ENCODE measurements at regions not wholly inside any gene's neighbourhood (a gene's known extent, or its start where the extent isn't known, plus 50 kb on each side); places are given as distances from the start of the nearest gene placed in this dataset.
"Not testable (repeated sequence)": the region's sequence is repeated elsewhere in the genome, so short reads cannot be mapped to it uniquely, and the experiment has no call there.

GRCh38 chr17:37859451-37859850 is 64.8 kb upstream of the TBC1D3K start:
- DNase-seq, result no peak

DNA sequence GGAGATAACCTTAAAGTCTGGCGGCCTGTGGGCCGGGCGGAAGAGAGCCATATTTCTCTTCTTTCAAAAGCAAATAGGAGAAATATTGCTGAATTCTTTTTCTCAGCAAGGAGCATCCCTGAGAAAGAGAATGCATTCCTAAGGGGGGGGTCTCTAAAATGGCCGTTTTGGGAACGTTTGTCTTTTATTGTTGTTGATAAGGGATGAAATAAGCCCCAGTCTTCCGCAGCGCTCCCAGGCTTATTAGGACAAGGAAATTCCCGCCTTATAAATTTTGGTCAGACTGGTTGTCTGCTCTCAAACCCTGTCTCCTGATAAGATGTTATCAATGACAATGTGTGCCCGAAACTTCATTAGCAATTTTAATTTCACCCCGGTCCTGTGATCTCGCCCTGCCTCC is 65.8 kb upstream of the TBC1D3K start:
- DNase-seq, result not testable (repeated sequence)

DNA sequence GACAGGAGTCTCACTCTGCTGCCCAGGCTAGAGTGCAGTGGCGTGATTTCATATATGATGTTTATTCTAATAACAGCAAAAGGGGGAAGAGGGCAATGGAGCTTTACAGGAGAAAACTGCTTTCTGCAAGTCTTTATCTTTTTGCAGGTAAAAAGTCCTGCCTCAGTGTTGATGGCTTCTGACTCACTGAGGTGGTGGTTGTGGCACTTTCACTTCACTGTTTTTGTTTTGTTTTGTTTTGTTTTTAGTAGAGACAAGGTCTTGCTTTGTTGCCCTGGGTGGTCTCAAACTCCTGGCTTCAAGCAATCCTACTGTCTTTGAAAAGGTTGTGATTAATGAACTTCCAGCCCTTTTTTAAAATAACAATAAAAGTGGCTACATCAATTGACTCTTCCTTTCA is 68.0 kb upstream of the TBC1D3K start:
- DNase-seq, result no peak

DNA sequence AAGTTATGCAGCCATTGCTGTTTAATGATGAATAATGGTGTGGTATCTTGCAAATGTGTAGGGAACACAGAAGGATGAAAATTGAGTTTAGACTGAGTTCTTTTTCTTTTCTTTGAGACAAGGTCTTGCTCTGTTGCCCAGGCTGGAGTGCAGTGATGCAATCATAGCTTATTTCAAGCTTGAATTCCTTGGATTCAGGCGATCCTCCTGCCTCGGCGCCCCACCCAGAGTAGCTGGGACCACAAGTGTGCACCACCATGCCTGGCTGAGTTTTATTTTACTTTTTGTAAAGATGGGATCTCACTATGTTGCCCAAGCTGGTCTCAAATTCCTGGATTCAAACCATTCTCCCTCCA is 74.6 kb upstream of the TBC1D3K start:
- no peak for DNase-seq

GRCh38 chr17:37848690-37849616 is 75.3 kb upstream of the TBC1D3K start:
- DNase-seq, result no peak

DNA sequence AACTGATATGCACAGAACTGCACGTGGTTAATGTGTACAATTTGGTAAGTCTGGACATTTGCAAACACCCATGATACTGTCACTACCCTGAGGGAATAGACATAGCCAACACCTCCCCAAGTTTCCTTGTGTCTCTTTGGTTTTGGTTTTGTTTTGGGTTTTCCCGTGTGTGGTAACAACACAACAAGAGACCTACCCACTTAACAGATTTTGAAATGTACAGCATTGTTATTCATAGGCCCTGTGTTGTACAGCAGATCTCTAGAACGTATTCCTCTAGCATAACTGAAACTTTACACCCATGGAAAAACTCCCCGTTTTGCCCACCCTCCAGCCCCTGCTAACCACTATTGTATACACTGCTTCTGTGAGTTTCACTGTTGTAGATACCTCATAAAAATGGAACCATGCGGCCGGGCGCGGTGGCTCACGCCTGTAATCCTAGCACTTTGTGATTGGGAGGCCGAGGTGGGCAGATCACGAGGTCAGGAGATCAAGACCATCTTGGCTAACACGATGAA is 76.3 kb upstream of the TBC1D3K start:
- no peak for DNase-seq

DNA sequence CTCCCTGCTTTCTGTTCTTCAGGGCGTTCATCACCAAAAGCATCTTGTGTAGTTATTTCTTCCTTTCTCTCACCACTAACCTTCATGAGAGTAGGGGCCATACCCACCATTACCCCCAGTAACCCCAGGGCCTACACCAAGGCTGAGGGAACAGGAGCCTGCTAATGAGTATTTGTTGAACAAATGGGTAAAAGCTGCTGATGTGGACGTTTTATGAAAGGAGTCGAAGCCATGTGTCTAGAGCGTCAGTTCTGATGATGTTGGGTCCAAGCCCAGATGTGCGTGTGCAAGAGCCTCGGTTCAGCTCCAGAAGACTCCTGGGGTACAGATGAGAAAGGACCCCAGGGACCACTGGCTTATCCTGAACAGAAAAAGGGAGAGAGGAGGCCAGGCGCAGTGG is 77.1 kb upstream of the TBC1D3K start:
- no peak for DNase-seq

GRCh38 chr17:37844977-37845293 is 79.3 kb upstream of the TBC1D3K start:
- DNase-seq, result no peak

- no peak for DNase-seq
These were observed 79.8 kb upstream of the TBC1D3K start for GRCh38 chr17:37844158-37844976.

GRCh38 chr17:37842401-37842800 is 81.8 kb upstream of the TBC1D3K start:
- no peak for DNase-seq

DNA sequence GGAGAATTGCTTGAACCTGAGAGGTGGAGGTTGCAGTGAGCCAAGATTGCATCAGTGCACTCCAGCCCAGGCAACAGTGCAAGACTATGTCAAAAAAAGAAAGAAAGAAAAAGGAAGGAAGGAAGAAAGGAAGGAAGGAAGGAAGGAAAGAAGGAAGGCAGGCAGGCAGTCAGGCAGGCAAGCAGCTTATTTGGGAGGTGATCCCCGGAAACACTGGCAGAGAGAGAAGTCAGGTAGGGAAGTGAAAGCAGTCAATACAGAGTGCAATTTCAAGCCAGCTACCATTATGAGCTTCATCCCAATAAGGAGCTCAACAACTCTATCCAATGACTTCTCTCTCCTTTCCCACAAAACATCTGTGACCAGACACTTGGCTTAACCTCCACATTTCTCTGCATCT is 83.0 kb upstream of the TBC1D3K start:
- no peak for DNase-seq

DNA sequence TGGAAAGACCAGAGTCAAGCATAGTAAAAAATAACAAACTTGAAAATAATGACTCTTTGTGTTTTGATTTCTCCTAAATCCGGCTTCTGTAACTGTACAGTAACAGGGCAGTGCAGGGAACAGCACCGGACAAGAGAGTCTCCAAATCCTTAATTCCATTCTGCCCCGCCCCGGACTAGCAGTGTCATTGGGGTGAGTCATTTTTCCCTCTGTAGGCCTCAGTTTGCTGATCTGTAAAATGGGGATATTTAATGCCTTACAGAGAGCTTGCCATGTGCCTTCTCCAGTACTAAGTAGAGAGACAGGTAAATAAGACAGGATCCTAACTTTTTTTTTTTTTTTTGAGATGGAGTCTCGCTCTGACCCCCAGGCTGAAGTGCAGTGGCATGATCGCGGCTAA is 83.6 kb upstream of the TBC1D3K start:
- no peak for DNase-seq

DNA sequence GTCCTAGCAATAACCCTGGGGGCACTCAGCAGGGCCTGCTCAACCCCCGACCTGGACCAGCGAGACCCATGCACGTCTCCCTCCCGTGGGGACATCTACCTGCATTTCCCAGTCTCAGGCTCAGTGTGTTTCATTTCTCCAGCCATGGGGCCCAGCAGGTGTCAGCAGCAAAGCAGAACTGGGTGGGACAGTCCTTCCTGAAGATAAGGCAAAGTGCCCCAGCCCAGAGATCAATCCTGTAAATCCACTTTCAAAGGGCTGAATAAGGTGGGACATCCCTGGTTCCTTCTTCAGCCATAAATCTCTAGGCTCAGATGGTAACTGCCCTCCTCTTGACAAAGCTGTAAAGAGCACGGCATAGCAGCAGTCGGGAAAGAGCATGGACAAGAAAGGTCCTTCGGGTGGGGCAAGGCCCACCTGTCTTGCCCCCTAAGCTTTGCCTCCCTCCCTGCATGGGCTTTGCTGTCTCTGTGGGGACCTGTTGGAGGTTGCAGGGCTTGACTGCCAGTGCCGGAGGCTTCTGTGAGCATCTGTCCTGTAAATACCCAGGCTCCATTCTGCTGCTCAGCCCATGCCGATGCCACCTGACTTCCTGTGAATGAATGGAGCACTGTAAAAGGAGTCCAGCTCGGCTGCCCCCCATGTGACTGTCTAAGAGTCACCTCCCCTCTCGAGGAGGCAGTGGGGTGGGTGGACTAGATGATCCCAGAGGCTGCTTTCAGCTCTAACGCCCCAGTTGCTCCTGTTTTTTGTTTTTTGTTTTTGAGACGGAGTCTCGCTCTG is 84.8 kb upstream of the TBC1D3K start:
- no peak for DNase-seq

- DNase-seq, result no peak
These were observed 85.9 kb upstream of the TBC1D3K start for GRCh38 chr17:37838276-37838675.

DNA sequence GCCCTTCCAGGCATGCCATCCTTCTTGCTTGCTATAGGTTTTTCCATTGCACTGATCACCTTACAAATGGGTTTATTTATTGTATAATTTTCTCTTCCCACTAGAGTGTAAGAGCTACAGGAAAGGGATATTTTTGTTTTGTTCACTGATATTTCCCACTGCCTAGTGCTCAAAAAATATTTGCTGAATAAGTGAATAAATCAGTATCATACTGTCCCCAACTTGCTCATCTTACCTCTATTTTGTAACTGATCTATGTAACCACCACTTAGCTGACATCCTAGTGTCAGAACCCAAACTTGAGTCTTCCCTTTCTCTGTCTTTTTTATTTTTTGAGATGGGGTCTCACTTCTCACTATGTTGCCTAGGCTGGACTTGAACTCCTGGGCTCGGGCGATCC is 87.6 kb upstream of the TBC1D3K start:
- DNase-seq, result no peak

DNA sequence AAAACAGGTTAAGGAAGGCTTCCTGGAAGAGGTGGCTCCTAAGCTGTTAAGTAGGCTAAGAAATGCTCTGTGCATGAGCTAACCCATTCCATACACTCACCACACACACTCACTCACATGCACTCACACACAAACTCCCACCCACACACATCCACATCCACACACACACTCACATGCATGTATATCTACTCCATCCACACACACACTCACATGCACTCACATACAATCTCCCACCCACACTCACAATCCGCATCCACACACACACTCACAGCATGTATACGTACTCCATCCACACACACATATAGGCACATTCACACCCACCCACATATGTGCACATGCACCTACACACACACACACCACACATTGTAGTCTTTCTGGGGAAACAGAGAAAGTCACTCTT is 89.3 kb upstream of the HNF1B start:
- DNase-seq, result no peak

DNA sequence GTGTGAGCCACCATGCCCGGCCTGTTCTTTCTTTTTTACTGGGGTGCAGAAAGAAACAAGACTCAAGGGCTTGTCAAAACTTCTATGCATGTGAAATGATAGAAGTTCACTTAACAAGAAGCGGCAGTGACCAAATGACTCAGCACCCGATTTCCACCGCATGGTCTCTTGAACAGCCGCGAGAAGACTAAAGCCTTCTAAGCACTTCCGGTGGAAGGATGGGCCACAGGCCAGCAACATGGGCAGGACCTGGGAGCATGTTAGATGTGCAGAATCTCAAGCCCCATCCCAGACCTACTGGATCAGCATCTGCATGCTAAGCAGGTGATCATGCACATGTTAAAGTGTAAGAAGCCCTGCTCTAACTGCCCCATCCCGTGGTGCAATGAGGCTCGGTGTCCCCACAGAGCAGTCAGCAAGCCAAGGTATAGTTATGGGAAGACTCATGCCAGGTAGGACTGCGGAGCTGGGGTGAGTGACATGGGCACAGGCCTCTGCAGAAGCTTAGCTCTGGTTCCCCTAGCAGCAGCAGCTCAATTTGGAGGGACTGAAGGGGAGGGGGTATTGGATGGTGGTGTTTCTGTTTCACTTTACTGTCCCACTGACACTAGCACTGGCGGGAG is 88.5 kb upstream of the HNF1B start:
- no peak for DNase-seq

DNA sequence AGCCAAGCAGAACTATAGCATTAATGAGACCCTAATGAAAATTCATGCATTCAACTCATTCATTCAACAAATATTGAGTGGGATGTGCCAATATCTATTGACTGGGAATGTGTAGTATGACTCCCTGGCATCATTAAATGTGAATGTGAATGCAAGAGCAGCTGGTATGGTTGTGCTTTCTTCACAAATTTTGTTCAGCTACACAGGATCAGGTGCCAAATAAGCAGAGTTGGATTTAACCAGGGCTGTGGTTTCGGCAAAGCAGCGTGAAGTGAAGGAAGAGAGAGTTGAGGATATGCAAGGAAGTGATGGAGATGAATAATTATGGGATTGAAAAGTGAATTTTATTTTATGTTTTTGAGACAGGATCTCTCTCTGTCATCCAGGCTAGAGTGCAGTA is 87.1 kb upstream of the HNF1B start:
- no peak for DNase-seq

DNA sequence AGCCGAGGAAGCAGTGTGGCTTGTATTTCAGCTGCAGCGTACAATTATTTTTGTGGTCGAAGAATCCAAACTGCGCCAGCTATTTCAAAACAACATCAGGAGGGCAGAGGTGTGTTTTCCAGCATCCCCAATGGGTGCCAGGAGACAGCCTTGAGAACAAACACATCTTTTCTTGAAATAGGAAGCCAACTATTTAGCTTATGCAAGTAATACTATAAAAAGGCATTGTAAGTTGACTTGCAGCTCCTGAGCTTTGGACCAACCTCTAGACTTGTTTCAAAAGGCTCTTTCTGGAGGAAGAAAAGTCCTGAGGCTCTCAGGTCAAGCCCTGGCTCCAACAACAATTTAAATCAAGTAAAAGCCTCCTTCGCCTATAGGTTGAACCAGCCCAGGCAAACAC is 86.6 kb upstream of the HNF1B start:
- DNase-seq, result no peak

- no peak for DNase-seq
These were observed 85.5 kb upstream of the HNF1B start for GRCh38 chr17:37830151-37830993.

- DNase-seq, result no peak
These were observed 84.8 kb upstream of the HNF1B start for GRCh38 chr17:37829592-37830123.

Data from hippocampal formation (tissue), 2 donors.